ENCODE measurements at regions not wholly inside any gene's neighbourhood (a gene's known extent, or its start where the extent isn't known, plus 50 kb on each side); places are given as distances from the start of the nearest gene placed in this dataset.

GRCh38 chr2:35820391-35820790 lies 535.2 kb upstream of the CRIM1 start:
- TF ChIP-seq, protein P1, sequence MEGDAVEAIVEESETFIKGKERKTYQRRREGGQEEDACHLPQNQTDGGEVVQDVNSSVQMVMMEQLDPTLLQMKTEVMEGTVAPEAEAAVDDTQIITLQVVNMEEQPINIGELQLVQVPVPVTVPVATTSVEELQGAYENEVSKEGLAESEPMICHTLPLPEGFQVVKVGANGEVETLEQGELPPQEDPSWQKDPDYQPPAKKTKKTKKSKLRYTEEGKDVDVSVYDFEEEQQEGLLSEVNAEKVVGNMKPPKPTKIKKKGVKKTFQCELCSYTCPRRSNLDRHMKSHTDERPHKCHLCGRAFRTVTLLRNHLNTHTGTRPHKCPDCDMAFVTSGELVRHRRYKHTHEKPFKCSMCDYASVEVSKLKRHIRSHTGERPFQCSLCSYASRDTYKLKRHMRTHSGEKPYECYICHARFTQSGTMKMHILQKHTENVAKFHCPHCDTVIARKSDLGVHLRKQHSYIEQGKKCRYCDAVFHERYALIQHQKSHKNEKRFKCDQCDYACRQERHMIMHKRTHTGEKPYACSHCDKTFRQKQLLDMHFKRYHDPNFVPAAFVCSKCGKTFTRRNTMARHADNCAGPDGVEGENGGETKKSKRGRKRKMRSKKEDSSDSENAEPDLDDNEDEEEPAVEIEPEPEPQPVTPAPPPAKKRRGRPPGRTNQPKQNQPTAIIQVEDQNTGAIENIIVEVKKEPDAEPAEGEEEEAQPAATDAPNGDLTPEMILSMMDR (IDR thresholded peaks at IDR 0.05), result no peak
- no peak for TF ChIP-seq POLR2A (IDR thresholded peaks at IDR 0.05)

All from uterus (tissue), 2 donors.